ENCODE measurements at regions not wholly inside any gene's neighbourhood (a gene's known extent, or its start where the extent isn't known, plus 50 kb on each side); places are given as distances from the start of the nearest gene placed in this dataset.

- no peak for TF ChIP-seq TEAD4 (IDR thresholded peaks at IDR 0.05; ENCODE audit: low read depth, low read length)
- no peak for TF ChIP-seq CTCF (IDR thresholded peaks at IDR 0.05; ENCODE audit: control extremely low read depth in 1 of 3, insufficient read depth in 1 of 3, low read depth in 1 of 3, low read length in 3 of 3)
- no peak for TF ChIP-seq CBX5 (IDR thresholded peaks at IDR 0.05; ENCODE audit: low read depth, low read length)
- no peak for TF ChIP-seq RNF2 (IDR thresholded peaks at IDR 0.05; ENCODE audit: borderline replicate concordance, low read depth, low read length, missing control alignments, poor library complexity, severe bottlenecking)
- H3K18ac ChIP-seq (ENCODE audit: extremely low read depth, low read length): no peak overlapping the region
- no peak overlapping the region for H3K4me3 ChIP-seq (ENCODE audit: extremely low read depth in 1 of 4, insufficient read depth in 2 of 4, low read depth in 3 of 4, low read length in 4 of 4)
- H3K4ac ChIP-seq (replicated peaks; ENCODE audit: insufficient read length, low read depth, low read length): no peak overlapping the region
- H3K23ac ChIP-seq (ENCODE audit: insufficient read length): no peak overlapping the region
- FAIRE-seq: no peak
- no peak overlapping the region for H2BK20ac ChIP-seq (ENCODE audit: low read length)
- no peak overlapping the region for H3K14ac ChIP-seq (ENCODE audit: insufficient read length)
- no peak overlapping the region for H2BK5ac ChIP-seq (ENCODE audit: low read depth, low read length)
- H2BK120ac ChIP-seq (replicated peaks; ENCODE audit: low read depth, low read length): no peak overlapping the region
- peaks cover 0 to 4% (median 0%) of the 10 kb centered on the region in 4 experiments; a peak in 1 of 7 replicates for H3K4me1 ChIP-seq (replicated peaks in 1 of 4; ENCODE audit: control insufficient read depth in 3 of 4, insufficient read depth in 4 of 4, low read length in 3 of 4)
- H3K36me3 ChIP-seq (ENCODE audit: control insufficient read depth in 2 of 4, insufficient read depth in 4 of 4, low read length in 3 of 4): no peaks in the 10 kb centered on the region; a peak in 2 of 8 replicates
- H4K8ac ChIP-seq (ENCODE audit: extremely low read depth, insufficient read depth, low read length): no peak overlapping the region
- H4K20me1 ChIP-seq (replicated peaks in 1 of 2; ENCODE audit: control insufficient read depth in 1 of 2, insufficient read depth in 2 of 2, low read length in 2 of 2): no peaks in the 10 kb centered on the region
- no peaks in the 10 kb centered on the region for H3K27me3 ChIP-seq (replicated peaks in 1 of 4; ENCODE audit: control insufficient read depth in 3 of 4, extremely low read depth in 1 of 4, insufficient read depth in 3 of 4, low read length in 3 of 4)
- no peak overlapping the region for H2BK12ac ChIP-seq (ENCODE audit: low read depth, low read length)
- H2AK5ac ChIP-seq (ENCODE audit: low read depth, low read length): no peak overlapping the region
- H4K5ac ChIP-seq (ENCODE audit: insufficient read length, low read depth, low read length): no peak overlapping the region
- no peak for DNase-seq (ENCODE audit: low read depth in 1 of 2, low spot score in 2 of 2)
- 95% methylated on average over 8 of the region's 8 CpGs; no CpG with 5 or more reads in 1 of the 2 experiments for WGBS, 2 experiments (ENCODE audit: extremely low coverage in 1 of 2, insufficient coverage in 1 of 2, insufficient read length in 1 of 2, insufficient replicate concordance in 2 of 2, low coverage in 1 of 2, low lambda C conversion rate in 2 of 2, missing lambda C conversion rate in 1 of 2)
- no peaks in the 10 kb centered on the region for H3K23me2 ChIP-seq (ENCODE audit: low read depth, low read length)
- H2BK15ac ChIP-seq (ENCODE audit: low read length): no peak overlapping the region
- no peaks in the 10 kb centered on the region for H3K9me3 ChIP-seq (ENCODE audit: insufficient read depth in 2 of 2, low read depth in 1 of 2, low read length in 1 of 2)
- CTCF ChIA-PET (ENCODE audit: partially characterized antibody): no interaction called here
- H3K79me2 ChIP-seq (ENCODE audit: control insufficient read depth in 1 of 2, insufficient read depth in 2 of 2, low read length in 2 of 2): no peaks in the 10 kb centered on the region
- H3K9ac ChIP-seq (replicated peaks in 1 of 4; ENCODE audit: extremely low read depth in 1 of 4, low read depth in 3 of 4, low read length in 3 of 4): no peak overlapping the region
- no peak overlapping the region for H2AFZ ChIP-seq (ENCODE audit: low read length)
- no peak overlapping the region for H3K56ac ChIP-seq (replicated peaks; ENCODE audit: insufficient read length, low read depth, low read length)
- H3K79me1 ChIP-seq (ENCODE audit: low read depth, low read length): no peaks in the 10 kb centered on the region
- H3K27ac ChIP-seq (ENCODE audit: low read depth, low read length): no peak overlapping the region
- H3K4me2 ChIP-seq (ENCODE audit: insufficient read depth in 1 of 2, low read depth in 2 of 2, low read length in 2 of 2): no peak overlapping the region
- POLR2A ChIA-PET (ENCODE audit: partially characterized antibody): no interaction called here
- H4K91ac ChIP-seq (replicated peaks; ENCODE audit: insufficient read length, low read length): no peak overlapping the region
Measured at GRCh38 chr13:105838231-105838630, 697.2 kb downstream of the EFNB2 start.
